Activated CD4-positive, alpha-beta T cell treated with anti-CD3 and anti-CD28 coated beads for 4 hours (primary cell): ENCODE measurements at regions not wholly inside any gene's neighbourhood (a gene's known extent, or its start where the extent isn't known, plus 50 kb on each side); places are given as distances from the start of the nearest gene placed in this dataset.

ENCODE experiments used
- DNase-seq, 2 donors: peaks; one replicate each; pipeline ENCODE4 v3.0.0-alpha.2; 2020

GRCh38 chr13:105403086-105403485, 1132.4 kb downstream of the EFNB2 start:
- no peak for DNase-seq

- DNase-seq, result no peak
Measured at GRCh38 chr13:105395041-105395440, 1140.4 kb downstream of the EFNB2 start.

GRCh38 chr13:105389373-105389772, 1146.1 kb downstream of the EFNB2 start:
- no peak for DNase-seq

- DNase-seq, result no peak
Measured at GRCh38 chr13:105377452-105377851, 1158.0 kb downstream of the EFNB2 start.

GRCh38 chr13:105370011-105370650, 1165.3 kb downstream of the EFNB2 start:
- DNase-seq, result no peak

- no peak for DNase-seq
Measured at GRCh38 chr13:105368781-105369180, 1166.7 kb downstream of the EFNB2 start.

- DNase-seq, result no peak
Measured at GRCh38 chr13:105365831-105366230, 1169.6 kb downstream of the EFNB2 start.

- no peak for DNase-seq
Measured at GRCh38 chr13:105365021-105365550, 1170.4 kb downstream of the EFNB2 start.

- no peak for DNase-seq
Measured at GRCh38 chr13:105364191-105364590, 1171.3 kb downstream of the EFNB2 start.

- DNase-seq, result no peak
Measured at GRCh38 chr13:105363261-105364190, 1171.9 kb downstream of the EFNB2 start.

GRCh38 chr13:105353654-105354053, 1181.8 kb downstream of the EFNB2 start:
- DNase-seq, result no peak

GRCh38 chr13:105349082-105349723, 1186.3 kb downstream of the EFNB2 start:
- DNase-seq, result no peak

- DNase-seq, result no peak
Measured at GRCh38 chr13:105346141-105346775, 1189.2 kb downstream of the EFNB2 start.

GRCh38 chr13:105345730-105346129, 1189.7 kb downstream of the EFNB2 start:
- DNase-seq, result no peak

GRCh38 chr13:105345131-105345530, 1190.3 kb downstream of the EFNB2 start:
- DNase-seq, result no peak

GRCh38 chr13:105343134-105343806, 1192.2 kb downstream of the EFNB2 start:
- DNase-seq, result no peak

- DNase-seq, result no peak
Measured at GRCh38 chr13:105342281-105342820, 1193.1 kb downstream of the EFNB2 start.

- DNase-seq, result no peak
Measured at GRCh38 chr13:105341758-105342157, 1193.7 kb downstream of the EFNB2 start.

GRCh38 chr13:105341256-105341655, 1194.2 kb downstream of the EFNB2 start:
- no peak for DNase-seq

GRCh38 chr13:105340061-105340606, 1195.3 kb downstream of the EFNB2 start:
- DNase-seq, result no peak

GRCh38 chr13:105338773-105339172, 1196.7 kb downstream of the EFNB2 start:
- DNase-seq, result no peak

- no peak for DNase-seq
Measured at GRCh38 chr13:105338006-105338405, 1197.5 kb downstream of the EFNB2 start.
